ENCODE measurements at regions not wholly inside any gene's neighbourhood (a gene's known extent, or its start where the extent isn't known, plus 50 kb on each side); places are given as distances from the start of the nearest gene placed in this dataset.

DNA sequence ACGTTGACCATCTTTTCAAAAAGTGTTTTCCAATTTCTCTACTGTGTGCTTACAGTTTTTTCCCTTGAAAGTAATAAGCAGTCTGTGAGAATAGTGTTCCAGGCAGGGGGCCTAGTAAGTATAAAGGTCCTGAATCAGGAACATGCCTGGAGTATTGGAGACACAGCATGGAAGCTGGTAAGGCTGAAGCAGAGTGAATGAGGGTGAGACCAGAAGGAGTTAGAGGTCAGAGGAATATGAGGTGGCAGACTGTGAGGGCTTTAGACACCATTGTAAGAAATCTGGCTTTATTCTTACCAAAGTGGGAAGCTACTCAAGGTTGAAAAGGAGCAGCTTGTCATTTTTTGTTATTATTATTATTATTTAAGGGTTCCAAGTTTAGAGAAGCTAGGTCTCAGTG, 107.4 kb downstream of the CT47B1 start:
- TF ChIP-seq, protein P1, sequence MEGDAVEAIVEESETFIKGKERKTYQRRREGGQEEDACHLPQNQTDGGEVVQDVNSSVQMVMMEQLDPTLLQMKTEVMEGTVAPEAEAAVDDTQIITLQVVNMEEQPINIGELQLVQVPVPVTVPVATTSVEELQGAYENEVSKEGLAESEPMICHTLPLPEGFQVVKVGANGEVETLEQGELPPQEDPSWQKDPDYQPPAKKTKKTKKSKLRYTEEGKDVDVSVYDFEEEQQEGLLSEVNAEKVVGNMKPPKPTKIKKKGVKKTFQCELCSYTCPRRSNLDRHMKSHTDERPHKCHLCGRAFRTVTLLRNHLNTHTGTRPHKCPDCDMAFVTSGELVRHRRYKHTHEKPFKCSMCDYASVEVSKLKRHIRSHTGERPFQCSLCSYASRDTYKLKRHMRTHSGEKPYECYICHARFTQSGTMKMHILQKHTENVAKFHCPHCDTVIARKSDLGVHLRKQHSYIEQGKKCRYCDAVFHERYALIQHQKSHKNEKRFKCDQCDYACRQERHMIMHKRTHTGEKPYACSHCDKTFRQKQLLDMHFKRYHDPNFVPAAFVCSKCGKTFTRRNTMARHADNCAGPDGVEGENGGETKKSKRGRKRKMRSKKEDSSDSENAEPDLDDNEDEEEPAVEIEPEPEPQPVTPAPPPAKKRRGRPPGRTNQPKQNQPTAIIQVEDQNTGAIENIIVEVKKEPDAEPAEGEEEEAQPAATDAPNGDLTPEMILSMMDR (conservative IDR thresholded peaks at IDR 0.05; ENCODE audit: low read depth, low read length), result no peak
- TF ChIP-seq EZH2 (IDR thresholded peaks at IDR 0.05; ENCODE audit: borderline replicate concordance, low read depth, low read length, poor library complexity, severe bottlenecking), result no peak

Measured in A673 (cell line).